ENCODE measurements at regions not wholly inside any gene's neighbourhood (a gene's known extent, or its start where the extent isn't known, plus 50 kb on each side); places are given as distances from the start of the nearest gene placed in this dataset.

GRCh38 chr5:3996707-3997336 is 401.2 kb downstream of the IRX1 start:
- Histone ChIP-seq H3K4me1 (ENCODE audit: control insufficient read depth, insufficient read depth, low read length) (no peaks in the 10 kb centered on the region), H3K9me3 (ENCODE audit: control insufficient read depth, low read length) (no peaks in the 10 kb centered on the region), H3K27ac (ENCODE audit: insufficient read depth, low read depth, low read length, poor library complexity, severe bottlenecking) (no peak overlapping the region), H3K4me3 (ENCODE audit: insufficient read depth, low read depth, low read length) (no peak overlapping the region), H3K27me3 (ENCODE audit: control insufficient read depth, insufficient read depth, low read length, poor library complexity, severe bottlenecking) (no peaks in the 10 kb centered on the region), H3K36me3 (ENCODE audit: control insufficient read depth, insufficient read depth, low read length) (no peaks in the 10 kb centered on the region)
- WGBS, 2 experiments, result 93 to 94% methylated on average over 10 to 11 of the region's 11 CpGs

GRCh38 chr5:3997670-3998069 is 402.0 kb downstream of the IRX1 start:
- H3K4me3 ChIP-seq (ENCODE audit: insufficient read depth, low read depth, low read length), result no peak overlapping the region
- WGBS, 2 experiments, result 95 to 98% methylated on average over 4 of the region's 4 CpGs
- H3K4me1 ChIP-seq (ENCODE audit: control insufficient read depth, insufficient read depth, low read length), result no peaks in the 10 kb centered on the region
- no peak overlapping the region for H3K27ac ChIP-seq (ENCODE audit: insufficient read depth, low read depth, low read length, poor library complexity, severe bottlenecking)
- no peaks in the 10 kb centered on the region for H3K36me3 ChIP-seq (ENCODE audit: control insufficient read depth, insufficient read depth, low read length)
- H3K9me3 ChIP-seq (ENCODE audit: control insufficient read depth, low read length), result no peaks in the 10 kb centered on the region
- no peaks in the 10 kb centered on the region for H3K27me3 ChIP-seq (ENCODE audit: control insufficient read depth, insufficient read depth, low read length, poor library complexity, severe bottlenecking)

- H3K4me1 ChIP-seq (ENCODE audit: control insufficient read depth, insufficient read depth, low read length), result no peaks in the 10 kb centered on the region
- 94 to 95% methylated on average over 4 of the region's 4 CpGs for WGBS, 2 experiments
- H3K9me3 ChIP-seq (ENCODE audit: control insufficient read depth, low read length), result no peaks in the 10 kb centered on the region
- no peak overlapping the region for H3K4me3 ChIP-seq (ENCODE audit: insufficient read depth, low read depth, low read length)
- no peaks in the 10 kb centered on the region for H3K27me3 ChIP-seq (ENCODE audit: control insufficient read depth, insufficient read depth, low read length, poor library complexity, severe bottlenecking)
- no peaks in the 10 kb centered on the region for H3K36me3 ChIP-seq (ENCODE audit: control insufficient read depth, insufficient read depth, low read length)
- no peak overlapping the region for H3K27ac ChIP-seq (ENCODE audit: insufficient read depth, low read depth, low read length, poor library complexity, severe bottlenecking)
These were observed 404.3 kb downstream of the IRX1 start for GRCh38 chr5:3999929-4000328.

- H3K27ac ChIP-seq (ENCODE audit: insufficient read depth, low read depth, low read length, poor library complexity, severe bottlenecking), result no peak overlapping the region
- 82 to 84% methylated on average over 12 of the region's 12 CpGs for WGBS, 2 experiments
- no peaks in the 10 kb centered on the region for H3K27me3 ChIP-seq (ENCODE audit: control insufficient read depth, insufficient read depth, low read length, poor library complexity, severe bottlenecking)
- no peak overlapping the region for H3K4me3 ChIP-seq (ENCODE audit: insufficient read depth, low read depth, low read length)
- no peaks in the 10 kb centered on the region for H3K4me1 ChIP-seq (ENCODE audit: control insufficient read depth, insufficient read depth, low read length)
- no peaks in the 10 kb centered on the region for H3K36me3 ChIP-seq (ENCODE audit: control insufficient read depth, insufficient read depth, low read length)
- H3K9me3 ChIP-seq (ENCODE audit: control insufficient read depth, low read length), result no peaks in the 10 kb centered on the region
These were observed 405.4 kb downstream of the IRX1 start for GRCh38 chr5:4001004-4001403.

GRCh38 chr5:4001758-4002533 is 406.3 kb downstream of the IRX1 start:
- no peaks in the 10 kb centered on the region for H3K4me1 ChIP-seq (ENCODE audit: control insufficient read depth, insufficient read depth, low read length)
- no peak overlapping the region for H3K4me3 ChIP-seq (ENCODE audit: insufficient read depth, low read depth, low read length)
- H3K27ac ChIP-seq (ENCODE audit: insufficient read depth, low read depth, low read length, poor library complexity, severe bottlenecking), result no peak overlapping the region
- no peaks in the 10 kb centered on the region for H3K36me3 ChIP-seq (ENCODE audit: control insufficient read depth, insufficient read depth, low read length)
- no peaks in the 10 kb centered on the region for H3K9me3 ChIP-seq (ENCODE audit: control insufficient read depth, low read length)
- no peaks in the 10 kb centered on the region for H3K27me3 ChIP-seq (ENCODE audit: control insufficient read depth, insufficient read depth, low read length, poor library complexity, severe bottlenecking)
- 85 to 87% methylated on average over 10 of the region's 10 CpGs for WGBS, 2 experiments

GRCh38 chr5:4005335-4005734 is 409.7 kb downstream of the IRX1 start:
- H3K27ac ChIP-seq (ENCODE audit: insufficient read depth, low read depth, low read length, poor library complexity, severe bottlenecking), result no peak overlapping the region
- no peak overlapping the region for H3K4me3 ChIP-seq (ENCODE audit: insufficient read depth, low read depth, low read length)
- no peaks in the 10 kb centered on the region for H3K36me3 ChIP-seq (ENCODE audit: control insufficient read depth, insufficient read depth, low read length)
- no peaks in the 10 kb centered on the region for H3K27me3 ChIP-seq (ENCODE audit: control insufficient read depth, insufficient read depth, low read length, poor library complexity, severe bottlenecking)
- no peaks in the 10 kb centered on the region for H3K9me3 ChIP-seq (ENCODE audit: control insufficient read depth, low read length)
- WGBS, 2 experiments, result 89 to 91% methylated on average over 11 of the region's 11 CpGs
- no peaks in the 10 kb centered on the region for H3K4me1 ChIP-seq (ENCODE audit: control insufficient read depth, insufficient read depth, low read length)

- Histone ChIP-seq H3K9me3 (ENCODE audit: control insufficient read depth, low read length) (no peaks in the 10 kb centered on the region), H3K4me1 (ENCODE audit: control insufficient read depth, insufficient read depth, low read length) (no peaks in the 10 kb centered on the region), H3K27me3 (ENCODE audit: control insufficient read depth, insufficient read depth, low read length, poor library complexity, severe bottlenecking) (no peaks in the 10 kb centered on the region), H3K27ac (ENCODE audit: insufficient read depth, low read depth, low read length, poor library complexity, severe bottlenecking) (no peak overlapping the region), H3K4me3 (ENCODE audit: insufficient read depth, low read depth, low read length) (no peak overlapping the region), H3K36me3 (ENCODE audit: control insufficient read depth, insufficient read depth, low read length) (no peaks in the 10 kb centered on the region)
- 97 to 99% methylated on average over 3 of the region's 3 CpGs for WGBS, 2 experiments
These were observed 411.4 kb downstream of the IRX1 start for GRCh38 chr5:4007001-4007400.

- no peak overlapping the region for H3K4me3 ChIP-seq (ENCODE audit: insufficient read depth, low read depth, low read length)
- H3K4me1 ChIP-seq (ENCODE audit: control insufficient read depth, insufficient read depth, low read length), result no peaks in the 10 kb centered on the region
- 94 to 97% methylated on average over 6 of the region's 6 CpGs for WGBS, 2 experiments
- H3K36me3 ChIP-seq (ENCODE audit: control insufficient read depth, insufficient read depth, low read length), result no peaks in the 10 kb centered on the region
- no peak overlapping the region for H3K27ac ChIP-seq (ENCODE audit: insufficient read depth, low read depth, low read length, poor library complexity, severe bottlenecking)
- no peaks in the 10 kb centered on the region for H3K9me3 ChIP-seq (ENCODE audit: control insufficient read depth, low read length)
- no peaks in the 10 kb centered on the region for H3K27me3 ChIP-seq (ENCODE audit: control insufficient read depth, insufficient read depth, low read length, poor library complexity, severe bottlenecking)
These were observed 416.3 kb downstream of the IRX1 start for GRCh38 chr5:4011943-4012342.

GRCh38 chr5:4013106-4013898 is 417.7 kb downstream of the IRX1 start:
- H3K4me3 ChIP-seq (ENCODE audit: insufficient read depth, low read depth, low read length), result no peak overlapping the region
- H3K9me3 ChIP-seq (ENCODE audit: control insufficient read depth, low read length), result no peaks in the 10 kb centered on the region
- no peaks in the 10 kb centered on the region for H3K27me3 ChIP-seq (ENCODE audit: control insufficient read depth, insufficient read depth, low read length, poor library complexity, severe bottlenecking)
- WGBS, 2 experiments, result 72 to 78% methylated on average over 20 of the region's 20 CpGs
- no peaks in the 10 kb centered on the region for H3K36me3 ChIP-seq (ENCODE audit: control insufficient read depth, insufficient read depth, low read length)
- no peak overlapping the region for H3K27ac ChIP-seq (ENCODE audit: insufficient read depth, low read depth, low read length, poor library complexity, severe bottlenecking)
- H3K4me1 ChIP-seq (ENCODE audit: control insufficient read depth, insufficient read depth, low read length), result peaks cover 5% of the 10 kb centered on the region

GRCh38 chr5:4015709-4016108 is 420.1 kb downstream of the IRX1 start:
- Histone ChIP-seq H3K4me1 (ENCODE audit: control insufficient read depth, insufficient read depth, low read length) (peaks cover 6% of the 10 kb centered on the region), H3K27ac (ENCODE audit: insufficient read depth, low read depth, low read length, poor library complexity, severe bottlenecking) (no peak overlapping the region), H3K4me3 (ENCODE audit: insufficient read depth, low read depth, low read length) (no peak overlapping the region), H3K36me3 (ENCODE audit: control insufficient read depth, insufficient read depth, low read length) (no peaks in the 10 kb centered on the region), H3K27me3 (ENCODE audit: control insufficient read depth, insufficient read depth, low read length, poor library complexity, severe bottlenecking) (no peaks in the 10 kb centered on the region), H3K9me3 (ENCODE audit: control insufficient read depth, low read length) (no peaks in the 10 kb centered on the region)
- WGBS, 2 experiments, result 95 to 97% methylated on average over 4 of the region's 4 CpGs

All from ectodermal cell (in vitro differentiated cells).